GDM1 (cell line): ENCODE measurements at regions not wholly inside any gene's neighbourhood (a gene's known extent, or its start where the extent isn't known, plus 50 kb on each side); places are given as distances from the start of the nearest gene placed in this dataset.
A peak's percentile ranks its signal among the peaks of the same experiment; 100 is the strongest.
"Not testable (repeated sequence)": the region's sequence is repeated elsewhere in the genome, so short reads cannot be mapped to it uniquely, and the experiment has no call there.

Experiments used
- DNase-seq: peaks from one replicate; lab custom pipeline; 2025; lab: John Stamatoyannopoulos, UW

- not testable (repeated sequence) for DNase-seq
These were observed 2296.2 kb upstream of the RAG2 start for GRCh38 chr11:38894201-38894600.

- DNase-seq, result no peak
These were observed 2286.3 kb upstream of the RAG2 start for GRCh38 chr11:38884145-38884865.

GRCh38 chr11:38867338-38867737 lies 2269.3 kb upstream of the RAG2 start:
- DNase-seq, result no peak

GRCh38 chr11:38865922-38866321 lies 2267.9 kb upstream of the RAG2 start:
- DNase-seq, result no peak

GRCh38 chr11:38842991-38843390 lies 2245.0 kb upstream of the RAG2 start:
- DNase-seq, result no peak

- DNase-seq, result no peak
These were observed 2241.0 kb upstream of the RAG2 start for GRCh38 chr11:38839071-38839470.

GRCh38 chr11:38835966-38836365 lies 2237.9 kb upstream of the RAG2 start:
- DNase-seq, result no peak

- no peak for DNase-seq
These were observed 2226.5 kb upstream of the RAG2 start for GRCh38 chr11:38824573-38824972.

- DNase-seq, result not testable (repeated sequence)
These were observed 2223.8 kb upstream of the RAG2 start for GRCh38 chr11:38821786-38822185.

GRCh38 chr11:38819981-38820380 lies 2221.9 kb upstream of the RAG2 start:
- DNase-seq, result no peak

- DNase-seq, result no peak
These were observed 2220.7 kb upstream of the RAG2 start for GRCh38 chr11:38818720-38819119.

- DNase-seq, result no peak
These were observed 2216.6 kb upstream of the RAG2 start for GRCh38 chr11:38814670-38815069.

- DNase-seq, result no peak
These were observed 2211.5 kb upstream of the RAG2 start for GRCh38 chr11:38809521-38809920.

- no peak for DNase-seq
These were observed 2198.2 kb upstream of the RAG2 start for GRCh38 chr11:38796281-38796680.

- DNase-seq, result no peak
These were observed 2197.0 kb upstream of the RAG2 start for GRCh38 chr11:38795027-38795426.

- peak; percentile 34 for DNase-seq
These were observed 2193.4 kb upstream of the RAG2 start for GRCh38 chr11:38791346-38791961.

- no peak for DNase-seq
These were observed 2190.5 kb upstream of the RAG2 start for GRCh38 chr11:38788561-38788960.

- DNase-seq, result no peak
These were observed 2186.1 kb upstream of the RAG2 start for GRCh38 chr11:38784164-38784563.

- DNase-seq, result no peak
These were observed 2168.8 kb upstream of the RAG2 start for GRCh38 chr11:38766796-38767195.

- DNase-seq, result no peak
These were observed 2161.4 kb upstream of the RAG2 start for GRCh38 chr11:38759394-38759793.

- no peak for DNase-seq
These were observed 2158.5 kb upstream of the RAG2 start for GRCh38 chr11:38756537-38756936.

GRCh38 chr11:38751421-38751820 lies 2153.4 kb upstream of the RAG2 start:
- DNase-seq, result no peak

GRCh38 chr11:38746516-38746915 lies 2148.5 kb upstream of the RAG2 start:
- not testable (repeated sequence) for DNase-seq

- no peak for DNase-seq
These were observed 2125.3 kb upstream of the RAG2 start for GRCh38 chr11:38723361-38723760.
